HepG2 (cell line): ENCODE measurements at regions not wholly inside any gene's neighbourhood (a gene's known extent, or its start where the extent isn't known, plus 50 kb on each side); places are given as distances from the start of the nearest gene placed in this dataset.

Experiments
- HOXA7 ChIP-seq: sonication (generic); formaldehyde crosslinking; IDR thresholded peaks from 2 replicates; pipeline ENCODE4 v1.8.1; 2022; ENCODE audit warnings: mild to moderate bottlenecking, missing genetic modification reagents, moderate library complexity
- POLR2A ChIP-seq, 2 experiments: IDR thresholded peaks; 2 replicates each; pipeline ENCODE4 v1.6.1; 2011; ENCODE audit warnings: low read depth in 2 of 2, low read length in 2 of 2, mild to moderate bottlenecking in 1 of 2, moderate library complexity in 1 of 2; ENCODE audit not compliant: insufficient read depth in 1 of 2
- ZSCAN29 ChIP-seq: sonication (generic); formaldehyde crosslinking; conservative IDR thresholded peaks from 2 replicates; pipeline ENCODE4 v1.4.0; 2020; ENCODE audit warnings: mild to moderate bottlenecking, missing genetic modification reagents

- TF ChIP-seq POLR2A (IDR thresholded peaks at IDR 0.05; ENCODE audit: insufficient read depth in 1 of 2, low read depth in 2 of 2, low read length in 2 of 2) (no peak), ZSCAN29 (CRISPR knock-in tag) (no peak), HOXA7 (CRISPR knock-in tag) (no peak)
Observed at GRCh38 chr5:5804478-5805233, 382.2 kb downstream of the ICE1 start.
